Esophagus muscularis mucosa (tissue), 4 donors: ENCODE measurements at regions not wholly inside any gene's neighbourhood (a gene's known extent, or its start where the extent isn't known, plus 50 kb on each side); places are given as distances from the start of the nearest gene placed in this dataset.
"Not testable (repeated sequence)": the region's sequence is repeated elsewhere in the genome, so short reads cannot be mapped to it uniquely, and the experiment has no call there.

ENCODE experiments used
- DNase-seq: peaks from one replicate; pipeline ENCODE4 v3.0.0-alpha.2; 2017; ENCODE audit errors: extremely low spot score
- H3K27ac ChIP-seq, 4 donors: fragments of 200-600 bp; sonication (generic); replicated peaks in 1 of 4; 1 replicate in 3 of 4; 2 replicates in 1 of 4; pipeline ENCODE4 v1.5.1; 2016 to 2019; ENCODE audit warnings: mild to moderate bottlenecking in 1 of 4
- H3K27me3 ChIP-seq, 4 donors: fragments of 200-600 bp; sonication (generic); one replicate each; pipeline versions ENCODE4 v1.5.1 to v1.6.0; 2016 to 2019
- H3K36me3 ChIP-seq, 4 donors: fragments of 200-600 bp; sonication (generic); one replicate each; pipeline ENCODE4 v1.5.1; 2016 to 2019
- H3K4me1 ChIP-seq, 4 donors: fragments of 200-600 bp; sonication (generic); one replicate each; pipeline ENCODE4 v1.5.1; 2016 to 2019
- H3K4me3 ChIP-seq, 4 donors: fragments of 200-600 bp; sonication (generic); 1 replicate in 2 of 4; 2 replicates in 2 of 4; pipeline ENCODE4 v1.5.1; 2016 to 2019; ENCODE audit warnings: mild to moderate bottlenecking in 4 of 4, moderate library complexity in 1 of 4
- H3K9me3 ChIP-seq, 4 donors: fragments of 200-600 bp; sonication (generic); 1 replicate in 3 of 4; 2 replicates in 1 of 4; pipeline ENCODE4 v1.5.1; 2016 to 2019
- CTCF ChIP-seq, 3 experiments: fragments of 200-600 bp in 2 of 3; fragments of 450-650 bp in 1 of 3; sonication (generic) in 2 of 3; IDR thresholded peaks; one replicate each; pipeline ENCODE4 v1.5.1; 2017 to 2019; ENCODE audit warnings: antibody characterized with exemption in 3 of 3, mild to moderate bottlenecking in 2 of 3, moderate library complexity in 1 of 3
- EP300 ChIP-seq: sonication (generic); formaldehyde crosslinking; IDR thresholded peaks from one replicate; pipeline ENCODE4 v1.6.1; 2017; ENCODE audit warnings: antibody characterized with exemption
- POLR2A ChIP-seq: fragments of 450-650 bp; IDR thresholded peaks from one replicate; pipeline ENCODE4 v1.6.1; 2017; ENCODE audit warnings: antibody characterized with exemption, moderate library complexity, mild to moderate bottlenecking, low read depth
- POLR2AphosphoS5 ChIP-seq, 2 donors: sonication (generic); formaldehyde crosslinking; IDR thresholded peaks; one replicate each; pipeline ENCODE4 v1.6.1; 2017; ENCODE audit warnings: antibody characterized with exemption in 2 of 2
- WGBS: methylation state at CpG from one replicate; pipeline ENCODE4 v1.1.5; 2018; 5-methylcytosine and 5-hydroxymethylcytosine counted together
- intact Hi-C: fragments of 100-400 bp; cut with DNase I; formaldehyde crosslinking; loops from one replicate; pipeline ENCODE4 v1.15.1; 2023

GRCh38 chr4:52157071-52157470 lies 106.0 kb downstream of the SPATA18 start:
- DNase-seq, H3K9me3 ChIP-seq, H3K4me1 ChIP-seq, H3K27me3 ChIP-seq, H3K4me3 ChIP-seq, intact Hi-C loops, H3K27ac ChIP-seq, H3K36me3 ChIP-seq: not testable (repeated sequence)
- WGBS = 79% methylated on average over 2 of the region's 2 CpGs

- intact Hi-C loops = no loop called here
- H3K36me3 ChIP-seq = no peaks in the 10 kb centered on the region
- no peaks in the 10 kb centered on the region for H3K4me1 ChIP-seq
- no peaks in the 10 kb centered on the region for H3K9me3 ChIP-seq
- DNase-seq = no peak
- 30% methylated on average over 4 of the region's 4 CpGs for WGBS
- H3K27me3 ChIP-seq = no peaks in the 10 kb centered on the region
- no peak overlapping the region for H3K27ac ChIP-seq
- H3K4me3 ChIP-seq = no peak overlapping the region
- TF ChIP-seq POLR2A (no peak), CTCF (IDR thresholded peaks at IDR 0.05) (no peak), POLR2AphosphoS5 (IDR thresholded peaks at IDR 0.05) (no peak), EP300 (no peak)
These were observed 106.7 kb downstream of the SPATA18 start for GRCh38 chr4:52157641-52158316.

GRCh38 chr4:52160859-52161258 lies 109.8 kb downstream of the SPATA18 start:
- 72% methylated on average over 4 of the region's 4 CpGs for WGBS
- no peak for DNase-seq
- no peaks in the 10 kb centered on the region for H3K36me3 ChIP-seq
- no peaks in the 10 kb centered on the region for H3K4me1 ChIP-seq
- H3K4me3 ChIP-seq = no peak overlapping the region
- no peaks in the 10 kb centered on the region for H3K27me3 ChIP-seq
- no peak overlapping the region for H3K27ac ChIP-seq
- intact Hi-C loops = no loop called here
- H3K9me3 ChIP-seq = no peaks in the 10 kb centered on the region
- TF ChIP-seq EP300 (no peak), CTCF (IDR thresholded peaks at IDR 0.05) (no peak), POLR2AphosphoS5 (IDR thresholded peaks at IDR 0.05) (no peak), POLR2A (no peak)

- Histone ChIP-seq H3K36me3 (no peaks in the 10 kb centered on the region), H3K27ac (no peak overlapping the region), H3K4me1 (no peaks in the 10 kb centered on the region), H3K4me3 (no peak overlapping the region), H3K27me3 (no peaks in the 10 kb centered on the region), H3K9me3 (no peaks in the 10 kb centered on the region)
- no peak for DNase-seq
- WGBS = 79% methylated on average over 1 of the region's 1 CpG
- intact Hi-C loops = no loop called here
- TF ChIP-seq POLR2AphosphoS5 (IDR thresholded peaks at IDR 0.05) (no peak), CTCF (IDR thresholded peaks at IDR 0.05) (no peak), EP300 (no peak), POLR2A (no peak)
These were observed 113.0 kb downstream of the SPATA18 start for GRCh38 chr4:52164116-52164515.

- no peaks in the 10 kb centered on the region for H3K36me3 ChIP-seq
- H3K4me1 ChIP-seq = peaks cover 10 to 15% (median 13%) of the 10 kb centered on the region in 4 donors
- no peak for DNase-seq
- no peak overlapping the region for H3K4me3 ChIP-seq
- no peak for TF ChIP-seq POLR2A
- TF ChIP-seq POLR2AphosphoS5 (IDR thresholded peaks at IDR 0.05) = no peak
- no peak for TF ChIP-seq CTCF (IDR thresholded peaks at IDR 0.05)
- no peak for TF ChIP-seq EP300
- no peaks in the 10 kb centered on the region for H3K9me3 ChIP-seq
- WGBS = 92% methylated on average over 1 of the region's 1 CpG
- H3K27me3 ChIP-seq = no peaks in the 10 kb centered on the region
- intact Hi-C loops = no loop called here
- H3K27ac ChIP-seq = no peak overlapping the region
These were observed 121.1 kb downstream of the SPATA18 start for GRCh38 chr4:52172166-52172565.
